HCT116 (cell line): ENCODE measurements at regions not wholly inside any gene's neighbourhood (a gene's known extent, or its start where the extent isn't known, plus 50 kb on each side); places are given as distances from the start of the nearest gene placed in this dataset.

ENCODE experiments used
- EZH2 ChIP-seq: fragments of 200-600 bp; sonication (generic); IDR thresholded peaks from 2 replicates; pipeline ENCODE4 v1.6.1; 2017; ENCODE audit warnings: antibody characterized with exemption, mixed run types
- EZH2phosphoT487 ChIP-seq: fragments of 200-600 bp; IDR thresholded peaks from 2 replicates; pipeline ENCODE4 v1.6.1; 2018; ENCODE audit warnings: antibody characterized with exemption, borderline replicate concordance
- POLR2A ChIP-seq: IDR thresholded peaks from 2 replicates; pipeline ENCODE4 v1.7.0; 2011; ENCODE audit warnings: borderline replicate concordance; ENCODE audit not compliant: insufficient read depth, insufficient read length; ENCODE audit errors: extremely low read depth
- POLR2AphosphoS5 ChIP-seq: IDR thresholded peaks from 2 replicates; pipeline ENCODE4 v1.6.1; 2011; ENCODE audit warnings: mild to moderate bottlenecking, low read depth, low read length, moderate library complexity
- RAD21 ChIP-seq: IDR thresholded peaks from 2 replicates; pipeline ENCODE4 v1.6.1; 2012; ENCODE audit warnings: low read depth, mild to moderate bottlenecking
- TF ChIP-seq, protein P1 (sequence below), 3 experiments: fragments of 200-600 bp in 1 of 3; sonication (generic) in 1 of 3; IDR thresholded peaks in 2 of 3; conservative IDR thresholded peaks in 1 of 3; 2 replicates each; pipeline ENCODE4 v1.5.1; 2012 to 2017; ENCODE audit warnings: low read depth in 2 of 3, low read length in 2 of 3, antibody characterized with exemption in 1 of 3, borderline replicate concordance in 1 of 3, control low read depth in 1 of 3, mild to moderate bottlenecking in 1 of 3, mixed read lengths in 1 of 3, mixed run types in 1 of 3, moderate library complexity in 1 of 3; ENCODE audit not compliant: insufficient read depth in 1 of 3
- TF ChIP-seq, protein P2 (sequence below): IDR thresholded peaks from 2 replicates; pipeline ENCODE4 v1.6.1; 2012

DNA sequence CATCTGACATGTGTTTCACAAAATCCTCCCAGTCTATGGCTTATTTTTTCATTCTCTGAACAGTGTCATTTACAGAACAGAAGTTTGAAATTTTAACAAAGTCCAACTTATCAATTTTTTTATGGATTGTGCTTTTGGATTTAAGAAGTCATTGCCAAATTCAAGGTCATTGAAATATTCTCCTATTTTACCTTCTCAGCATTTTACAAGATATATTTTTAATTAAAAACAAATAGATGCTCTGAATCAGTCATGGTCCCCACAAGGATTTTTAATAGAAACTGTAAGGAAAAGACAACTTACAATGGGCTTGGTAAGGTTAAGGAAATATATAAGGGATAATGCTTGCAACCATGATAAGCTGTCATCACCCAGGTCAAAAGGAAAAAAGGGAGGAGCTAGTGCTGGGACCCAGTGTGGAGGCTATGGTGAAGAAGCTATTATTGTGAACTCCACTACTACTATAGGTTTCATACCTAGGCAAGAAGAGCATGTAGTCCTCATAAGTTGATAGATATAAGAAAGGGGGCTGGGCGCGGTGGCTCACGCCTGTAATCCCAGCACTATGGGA is 144.5 kb upstream of the KCNJ15 start:
- no peak for TF ChIP-seq RAD21
- TF ChIP-seq, protein P1, sequence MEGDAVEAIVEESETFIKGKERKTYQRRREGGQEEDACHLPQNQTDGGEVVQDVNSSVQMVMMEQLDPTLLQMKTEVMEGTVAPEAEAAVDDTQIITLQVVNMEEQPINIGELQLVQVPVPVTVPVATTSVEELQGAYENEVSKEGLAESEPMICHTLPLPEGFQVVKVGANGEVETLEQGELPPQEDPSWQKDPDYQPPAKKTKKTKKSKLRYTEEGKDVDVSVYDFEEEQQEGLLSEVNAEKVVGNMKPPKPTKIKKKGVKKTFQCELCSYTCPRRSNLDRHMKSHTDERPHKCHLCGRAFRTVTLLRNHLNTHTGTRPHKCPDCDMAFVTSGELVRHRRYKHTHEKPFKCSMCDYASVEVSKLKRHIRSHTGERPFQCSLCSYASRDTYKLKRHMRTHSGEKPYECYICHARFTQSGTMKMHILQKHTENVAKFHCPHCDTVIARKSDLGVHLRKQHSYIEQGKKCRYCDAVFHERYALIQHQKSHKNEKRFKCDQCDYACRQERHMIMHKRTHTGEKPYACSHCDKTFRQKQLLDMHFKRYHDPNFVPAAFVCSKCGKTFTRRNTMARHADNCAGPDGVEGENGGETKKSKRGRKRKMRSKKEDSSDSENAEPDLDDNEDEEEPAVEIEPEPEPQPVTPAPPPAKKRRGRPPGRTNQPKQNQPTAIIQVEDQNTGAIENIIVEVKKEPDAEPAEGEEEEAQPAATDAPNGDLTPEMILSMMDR (IDR thresholded peaks at IDR 0.05 in 2 of 3, conservative IDR thresholded peaks at IDR 0.05 in 1 of 3; ENCODE audit: borderline replicate concordance in 1 of 3, insufficient read depth in 1 of 3, low read depth in 2 of 3, low read length in 2 of 3) = no peak
- TF ChIP-seq POLR2AphosphoS5 = no peak
- TF ChIP-seq EZH2phosphoT487 = no peak
- TF ChIP-seq, protein P2, sequence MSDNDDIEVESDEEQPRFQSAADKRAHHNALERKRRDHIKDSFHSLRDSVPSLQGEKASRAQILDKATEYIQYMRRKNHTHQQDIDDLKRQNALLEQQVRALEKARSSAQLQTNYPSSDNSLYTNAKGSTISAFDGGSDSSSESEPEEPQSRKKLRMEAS = no peak
- no peak for TF ChIP-seq POLR2A
- no peak for TF ChIP-seq EZH2
